ENCODE measurements at regions not wholly inside any gene's neighbourhood (a gene's known extent, or its start where the extent isn't known, plus 50 kb on each side); places are given as distances from the start of the nearest gene placed in this dataset.

DNA sequence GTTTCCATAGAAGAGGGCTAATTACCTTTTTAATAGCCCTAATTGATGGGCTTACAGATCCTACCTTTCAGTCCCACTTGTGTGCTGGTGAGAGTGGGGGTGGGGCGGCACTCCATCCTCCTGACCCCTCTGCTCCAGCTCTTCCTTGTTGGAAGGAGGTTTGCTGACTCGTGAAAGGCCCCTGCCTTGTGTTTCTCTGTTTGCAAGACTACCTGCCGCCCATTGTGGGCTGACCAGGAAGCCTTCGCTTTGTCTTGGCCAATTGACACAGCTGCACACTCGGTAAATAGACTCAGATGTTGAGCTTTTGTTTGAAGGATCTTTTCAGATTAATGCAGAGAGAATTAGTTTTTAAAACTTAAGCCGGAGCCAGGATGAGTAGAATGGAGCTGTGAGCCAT is 197.3 kb upstream of the HES1 start:
- H3K27ac ChIP-seq: no peak overlapping the region
- H3K4me1 ChIP-seq: no peaks in the 10 kb centered on the region
- H3K36me3 ChIP-seq (ENCODE audit: low read depth, missing control alignments): no peaks in the 10 kb centered on the region
- intact Hi-C loops (cut with DNase I; ENCODE audit: low total_unique reads): no loop called here
- 71 to 88% methylated on average over 4 to 6 of the region's 6 CpGs for WGBS, 2 donors
- no peaks in the 10 kb centered on the region for H3K9me3 ChIP-seq
- no peak overlapping the region for H3K4me3 ChIP-seq
- TF ChIP-seq, protein P1, sequence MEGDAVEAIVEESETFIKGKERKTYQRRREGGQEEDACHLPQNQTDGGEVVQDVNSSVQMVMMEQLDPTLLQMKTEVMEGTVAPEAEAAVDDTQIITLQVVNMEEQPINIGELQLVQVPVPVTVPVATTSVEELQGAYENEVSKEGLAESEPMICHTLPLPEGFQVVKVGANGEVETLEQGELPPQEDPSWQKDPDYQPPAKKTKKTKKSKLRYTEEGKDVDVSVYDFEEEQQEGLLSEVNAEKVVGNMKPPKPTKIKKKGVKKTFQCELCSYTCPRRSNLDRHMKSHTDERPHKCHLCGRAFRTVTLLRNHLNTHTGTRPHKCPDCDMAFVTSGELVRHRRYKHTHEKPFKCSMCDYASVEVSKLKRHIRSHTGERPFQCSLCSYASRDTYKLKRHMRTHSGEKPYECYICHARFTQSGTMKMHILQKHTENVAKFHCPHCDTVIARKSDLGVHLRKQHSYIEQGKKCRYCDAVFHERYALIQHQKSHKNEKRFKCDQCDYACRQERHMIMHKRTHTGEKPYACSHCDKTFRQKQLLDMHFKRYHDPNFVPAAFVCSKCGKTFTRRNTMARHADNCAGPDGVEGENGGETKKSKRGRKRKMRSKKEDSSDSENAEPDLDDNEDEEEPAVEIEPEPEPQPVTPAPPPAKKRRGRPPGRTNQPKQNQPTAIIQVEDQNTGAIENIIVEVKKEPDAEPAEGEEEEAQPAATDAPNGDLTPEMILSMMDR (IDR thresholded peaks at IDR 0.05): no peak
- no peak for TF ChIP-seq POLR2A (IDR thresholded peaks at IDR 0.05)
- DNase-seq: no peak
- no peaks in the 10 kb centered on the region for H3K27me3 ChIP-seq

DNA sequence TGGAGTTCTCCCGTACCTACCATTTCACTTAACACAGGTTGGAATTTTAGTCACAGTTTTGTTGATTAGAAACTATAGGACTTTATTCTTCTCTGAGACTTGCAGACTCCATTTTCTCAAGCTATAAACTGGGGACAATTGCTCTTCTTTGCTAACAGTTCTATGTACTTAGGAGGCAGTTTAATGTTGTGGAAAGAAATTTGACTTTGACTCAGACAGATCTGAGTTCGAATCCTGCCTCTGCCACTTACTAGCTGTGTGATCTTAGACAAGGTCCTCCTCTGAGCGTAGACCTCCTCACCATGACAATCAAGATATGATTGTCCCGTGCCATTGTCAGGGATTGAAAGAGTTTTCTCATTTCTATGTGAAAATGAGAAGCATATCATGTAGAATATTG is 196.4 kb upstream of the HES1 start:
- H3K27ac ChIP-seq: no peak overlapping the region
- WGBS, 2 donors: 92 to 96% methylated on average over 4 of the region's 4 CpGs
- TF ChIP-seq, protein P1 (IDR thresholded peaks at IDR 0.05): no peak
- TF ChIP-seq POLR2A (IDR thresholded peaks at IDR 0.05): no peak
- no peaks in the 10 kb centered on the region for H3K36me3 ChIP-seq (ENCODE audit: low read depth, missing control alignments)
- H3K4me3 ChIP-seq: no peak overlapping the region
- H3K4me1 ChIP-seq: no peaks in the 10 kb centered on the region
- intact Hi-C loops (cut with DNase I; ENCODE audit: low total_unique reads): no loop called here
- no peak for DNase-seq
- no peaks in the 10 kb centered on the region for H3K9me3 ChIP-seq
- no peaks in the 10 kb centered on the region for H3K27me3 ChIP-seq

DNA sequence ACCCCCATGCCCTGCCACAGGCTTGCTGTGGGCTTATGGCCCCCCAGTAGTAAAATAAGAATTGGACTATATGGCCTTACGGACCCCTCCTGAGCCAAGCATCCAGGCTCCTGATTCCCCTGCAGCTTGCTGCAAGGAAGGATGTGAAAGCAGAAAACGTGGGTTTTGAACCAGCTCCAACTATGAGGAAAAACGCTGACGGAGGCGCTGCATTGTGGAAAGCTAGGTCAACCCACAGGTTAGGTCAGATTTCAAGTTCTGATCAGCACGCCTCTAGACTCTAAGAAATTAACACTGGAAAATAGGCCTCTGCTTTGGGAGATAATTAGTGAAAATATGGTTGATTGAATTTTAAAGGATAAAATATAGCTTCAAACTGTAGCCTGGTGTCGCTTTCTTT is 195.4 kb upstream of the HES1 start:
- Histone ChIP-seq H3K9me3 (no peaks in the 10 kb centered on the region), H3K27ac (no peak overlapping the region), H3K4me1 (no peaks in the 10 kb centered on the region), H3K36me3 (ENCODE audit: low read depth, missing control alignments) (no peaks in the 10 kb centered on the region), H3K27me3 (no peaks in the 10 kb centered on the region), H3K4me3 (no peak overlapping the region)
- intact Hi-C loops (cut with DNase I; ENCODE audit: low total_unique reads): no loop called here
- WGBS, 2 donors: 81 to 89% methylated on average over 7 of the region's 7 CpGs
- TF ChIP-seq, protein P1 (IDR thresholded peaks at IDR 0.05): no peak
- no peak for TF ChIP-seq POLR2A (IDR thresholded peaks at IDR 0.05)
- DNase-seq: no peak

DNA sequence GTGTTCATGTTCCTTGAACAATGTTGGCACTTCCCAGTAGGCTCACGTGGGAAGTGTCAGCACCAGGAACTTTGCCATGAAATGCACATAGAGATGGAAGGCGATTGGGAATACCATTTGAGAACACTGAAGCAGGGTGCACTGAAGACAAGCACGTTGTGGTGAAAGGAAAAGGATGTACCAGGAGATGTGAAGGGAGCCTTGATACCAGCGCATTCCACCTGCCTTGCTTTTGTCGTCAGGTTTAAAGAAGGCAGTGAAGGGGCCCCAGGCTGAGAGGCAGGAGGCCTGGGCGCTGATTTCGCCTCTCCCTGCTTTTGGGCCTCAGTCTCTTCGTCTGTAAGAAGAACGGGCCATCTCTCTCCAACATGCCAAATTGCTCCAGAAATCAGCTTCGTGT is 194.5 kb upstream of the HES1 start:
- DNase-seq: no peak
- Histone ChIP-seq H3K4me3 (no peak overlapping the region), H3K4me1 (no peaks in the 10 kb centered on the region), H3K27me3 (no peaks in the 10 kb centered on the region), H3K27ac (no peak overlapping the region), H3K36me3 (ENCODE audit: low read depth, missing control alignments) (no peaks in the 10 kb centered on the region), H3K9me3 (no peaks in the 10 kb centered on the region)
- TF ChIP-seq POLR2A (IDR thresholded peaks at IDR 0.05): no peak
- TF ChIP-seq, protein P1 (IDR thresholded peaks at IDR 0.05): no peak
- intact Hi-C loops (cut with DNase I; ENCODE audit: low total_unique reads): no loop called here
- WGBS, 2 donors: 83 to 96% methylated on average over 10 of the region's 10 CpGs

DNA sequence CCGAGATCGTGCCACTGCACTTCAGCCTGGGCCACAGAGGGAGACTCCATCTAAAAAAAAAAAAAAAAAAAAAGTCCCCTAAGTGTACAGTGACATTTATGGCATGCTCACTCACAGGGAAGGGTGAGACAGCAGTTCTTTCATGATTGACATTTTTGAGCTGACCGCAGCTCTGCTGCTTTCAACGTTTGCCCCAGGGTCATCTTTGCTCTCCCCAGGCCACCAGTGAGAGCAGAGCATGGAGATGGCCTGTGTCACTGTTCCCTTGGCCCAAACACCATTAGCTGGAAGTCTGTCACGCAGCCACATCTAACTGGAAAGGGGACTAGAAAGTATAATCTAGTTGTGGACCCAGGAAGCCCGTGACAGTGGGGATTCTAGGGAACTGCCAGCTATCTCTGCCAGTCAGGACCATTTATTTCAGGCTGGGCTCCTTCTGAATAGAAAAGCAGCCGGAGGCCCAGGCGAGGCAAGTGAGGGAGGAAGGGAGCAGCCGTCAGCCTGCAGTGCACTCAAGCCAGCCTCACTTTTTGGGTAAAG is 193.4 kb upstream of the HES1 start:
- no peak overlapping the region for H3K4me3 ChIP-seq
- H3K36me3 ChIP-seq (ENCODE audit: low read depth, missing control alignments): no peaks in the 10 kb centered on the region
- intact Hi-C loops (cut with DNase I; ENCODE audit: low total_unique reads): no loop called here

More for the DNA sequence above, 193.4 kb upstream of the HES1 start:
- H3K9me3 ChIP-seq: no peaks in the 10 kb centered on the region
- 86 to 88% methylated on average over 8 to 9 of the region's 9 CpGs for WGBS, 2 donors
- no peak for DNase-seq
- no peak overlapping the region for H3K27ac ChIP-seq
- H3K4me1 ChIP-seq: no peaks in the 10 kb centered on the region
- no peaks in the 10 kb centered on the region for H3K27me3 ChIP-seq
- TF ChIP-seq, protein P1 (IDR thresholded peaks at IDR 0.05): no peak
- no peak for TF ChIP-seq POLR2A (IDR thresholded peaks at IDR 0.05)
